Renal cortical epithelial cell (primary cell): ENCODE measurements at regions not wholly inside any gene's neighbourhood (a gene's known extent, or its start where the extent isn't known, plus 50 kb on each side); places are given as distances from the start of the nearest gene placed in this dataset.
"Not testable (repeated sequence)": the region's sequence is repeated elsewhere in the genome, so short reads cannot be mapped to it uniquely, and the experiment has no call there.

Experiments
- DNase-seq: peaks from one replicate; pipeline ENCODE4 v3.0.0-alpha.2; 2011; ENCODE audit warnings: low read depth

DNA sequence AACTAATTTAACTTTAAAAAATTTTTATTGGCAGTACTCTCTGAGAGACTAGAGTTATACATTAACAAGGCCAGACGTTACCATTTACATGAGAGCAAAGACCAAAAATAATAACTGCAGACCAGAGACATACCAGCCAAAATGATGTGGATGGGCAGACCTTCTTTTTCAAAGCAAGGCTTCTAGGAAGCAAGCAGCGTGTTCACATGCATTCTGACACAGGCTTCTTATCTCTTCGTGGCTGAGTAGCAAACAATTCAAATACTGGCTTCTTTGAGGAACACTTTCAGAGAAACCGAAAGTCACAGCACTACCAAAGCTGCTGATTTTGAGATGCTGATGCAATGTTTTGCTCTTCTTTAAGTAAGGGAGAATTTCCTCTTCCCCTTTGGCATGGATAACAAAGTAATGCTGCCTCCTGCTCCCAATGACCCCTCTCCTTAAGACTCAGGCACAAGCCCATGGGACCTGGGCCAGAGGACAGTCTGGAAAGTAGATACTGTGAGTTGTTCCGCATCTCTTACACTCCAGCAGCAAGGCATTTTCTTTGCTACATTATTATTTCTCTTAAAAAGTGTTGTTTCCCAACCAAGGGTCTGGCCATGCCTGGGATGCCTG, 181.9 kb downstream of the MREG start:
- DNase-seq = no peak

DNA sequence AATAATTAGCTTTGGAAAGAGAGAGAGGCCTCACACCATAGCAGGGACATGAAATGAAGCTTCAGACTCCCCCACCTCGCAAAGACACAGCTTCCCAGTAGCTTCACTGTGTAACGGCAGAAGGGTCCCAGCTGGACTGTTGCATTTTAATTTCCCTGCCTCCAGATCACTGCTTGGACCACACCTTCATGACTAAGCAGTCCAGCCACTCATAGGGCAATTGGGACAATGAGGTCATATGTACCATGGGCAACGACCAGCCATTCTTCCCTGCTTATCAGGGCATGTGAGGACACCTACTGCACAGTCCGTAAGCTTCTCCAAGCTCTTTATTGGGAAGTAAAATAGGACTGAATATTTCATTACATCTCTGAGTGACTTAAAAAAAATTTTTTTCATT, 183.0 kb downstream of the MREG start:
- DNase-seq = peak; percentile 84

DNA sequence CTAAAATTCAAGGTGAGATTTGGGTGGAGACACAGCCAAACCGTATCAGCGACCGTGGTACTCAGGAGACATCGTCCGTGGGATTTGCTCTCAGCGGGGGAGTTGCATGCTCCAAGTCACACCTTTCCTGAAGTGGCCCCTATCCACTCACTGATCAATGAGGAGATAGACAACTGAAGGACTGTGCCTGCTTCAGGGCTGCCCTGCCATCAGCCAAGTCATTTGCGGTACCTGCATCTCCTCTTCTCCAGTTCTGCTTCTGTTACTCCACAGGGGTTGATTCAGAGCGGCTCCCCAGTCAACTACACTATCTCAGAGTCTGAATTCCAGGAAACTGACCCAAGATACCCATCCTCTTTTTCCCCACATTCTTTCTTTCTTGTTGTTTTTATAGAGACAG, 184.1 kb downstream of the MREG start:
- DNase-seq = no peak

DNA sequence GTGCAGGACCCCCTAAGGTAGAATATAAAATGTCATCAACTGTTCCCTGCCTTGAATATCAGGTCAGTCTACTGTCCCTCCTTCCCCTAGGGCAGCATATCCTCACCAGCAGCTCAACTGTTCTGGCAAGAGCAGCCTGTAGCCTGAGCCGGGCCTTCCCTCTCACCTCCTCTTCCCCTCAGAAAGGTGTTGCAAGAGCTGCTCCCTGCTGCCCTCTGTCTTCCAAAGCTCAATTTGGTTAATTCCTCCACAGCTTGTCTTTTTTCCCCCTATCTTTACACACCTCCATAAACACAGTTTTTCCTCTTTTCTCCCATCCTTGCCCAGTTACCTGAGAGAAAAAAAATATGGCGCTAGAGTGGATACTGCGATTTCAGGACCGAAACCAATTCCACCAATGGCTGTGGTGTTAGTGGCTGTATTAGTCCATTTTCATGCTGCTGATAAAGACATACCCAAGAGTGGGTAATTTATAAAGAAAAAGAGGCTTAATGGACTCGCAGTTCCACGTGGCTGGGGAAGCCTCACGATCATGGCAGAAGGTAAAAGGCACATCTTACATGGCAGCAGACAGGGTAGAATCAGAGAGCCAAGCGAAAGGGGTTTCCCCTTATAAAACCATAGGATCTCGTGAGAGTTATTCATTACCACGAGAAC, 184.7 kb downstream of the MREG start:
- peak; percentile 68 for DNase-seq

DNA sequence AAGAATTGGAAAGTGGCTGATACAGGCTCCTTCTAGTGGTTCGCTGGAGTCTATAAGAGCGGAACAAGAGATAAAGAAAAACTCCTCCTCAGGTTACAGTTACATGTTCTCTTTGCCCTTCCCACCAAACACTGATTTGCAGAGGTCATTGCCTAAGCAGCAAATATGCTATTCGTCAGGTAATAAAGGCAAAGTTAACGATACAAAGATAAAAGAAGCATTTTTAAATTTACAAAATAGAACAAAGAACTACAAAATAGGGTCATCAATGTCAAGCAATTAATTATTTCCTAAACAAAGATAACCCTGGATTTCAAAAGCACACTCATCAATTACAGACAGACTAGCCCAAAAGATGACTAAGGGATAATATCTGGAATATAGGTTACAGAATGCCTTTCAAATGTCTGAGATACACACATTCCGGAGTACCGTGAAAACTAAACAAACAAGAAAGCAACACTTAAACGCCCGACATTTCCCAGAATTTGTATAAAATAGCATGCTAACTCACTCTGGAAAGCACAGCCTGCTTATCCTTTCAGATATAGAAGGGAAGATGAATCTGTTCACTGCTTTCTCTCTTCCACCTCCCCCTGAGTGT, 186.4 kb downstream of the MREG start:
- DNase-seq = no peak

DNA sequence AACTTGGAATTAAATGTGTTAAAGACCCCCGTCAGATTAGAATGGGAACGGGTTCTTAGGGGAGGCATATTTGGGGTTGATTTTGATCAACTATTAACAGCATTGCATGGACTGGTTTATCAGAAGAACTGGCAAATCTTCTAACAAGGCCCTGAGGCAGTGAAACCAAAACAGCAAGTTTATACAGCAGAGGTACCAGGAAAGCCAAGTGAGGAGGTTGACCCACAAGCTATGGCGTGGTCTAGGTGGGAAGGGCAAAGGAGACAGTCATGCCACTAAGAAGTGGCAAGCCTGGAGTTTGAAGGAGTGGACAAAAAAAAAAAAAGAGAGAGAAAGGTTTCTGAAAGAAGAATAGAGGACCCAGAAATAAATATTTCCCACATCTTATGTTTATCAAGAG, 187.0 kb downstream of the MREG start:
- DNase-seq = peak; percentile 58

DNA sequence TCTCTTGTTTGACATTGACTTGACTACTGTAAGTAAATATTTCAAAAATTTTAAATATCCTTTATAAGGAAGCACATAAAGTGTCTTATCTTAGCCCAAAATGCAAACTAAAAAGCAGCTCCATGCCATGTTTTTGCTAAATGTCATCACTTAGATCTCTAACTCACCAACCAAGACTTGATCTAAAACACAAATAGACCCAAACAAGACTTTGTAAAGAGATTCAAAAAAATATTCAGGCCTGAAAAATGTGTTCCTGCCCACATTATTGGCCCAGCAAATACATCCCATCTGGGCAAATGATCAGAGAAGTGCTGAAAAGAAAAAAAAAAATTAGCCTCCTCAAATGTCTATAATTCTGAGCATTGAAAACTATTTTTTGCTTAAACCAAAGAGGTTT, 187.6 kb downstream of the MREG start:
- no peak for DNase-seq

DNA sequence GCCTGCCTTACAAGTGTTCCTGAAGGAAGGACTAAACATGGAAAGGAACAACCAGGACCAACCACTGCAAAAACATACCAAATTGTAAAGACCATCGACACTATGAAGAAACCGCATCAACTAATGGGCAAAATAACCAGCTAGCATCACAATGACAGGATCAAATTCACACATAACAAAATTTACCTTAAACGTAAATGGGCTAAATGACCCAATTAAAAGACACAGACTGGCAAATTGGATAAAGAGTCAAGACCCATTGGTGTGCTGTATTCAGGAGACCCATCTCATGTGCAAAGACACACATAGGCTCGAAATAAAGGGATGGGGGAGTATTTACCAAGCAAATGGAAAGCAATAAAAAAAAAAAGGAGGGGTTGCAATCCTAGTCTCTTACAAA, 192.1 kb downstream of the MREG start:
- DNase-seq = not testable (repeated sequence)

DNA sequence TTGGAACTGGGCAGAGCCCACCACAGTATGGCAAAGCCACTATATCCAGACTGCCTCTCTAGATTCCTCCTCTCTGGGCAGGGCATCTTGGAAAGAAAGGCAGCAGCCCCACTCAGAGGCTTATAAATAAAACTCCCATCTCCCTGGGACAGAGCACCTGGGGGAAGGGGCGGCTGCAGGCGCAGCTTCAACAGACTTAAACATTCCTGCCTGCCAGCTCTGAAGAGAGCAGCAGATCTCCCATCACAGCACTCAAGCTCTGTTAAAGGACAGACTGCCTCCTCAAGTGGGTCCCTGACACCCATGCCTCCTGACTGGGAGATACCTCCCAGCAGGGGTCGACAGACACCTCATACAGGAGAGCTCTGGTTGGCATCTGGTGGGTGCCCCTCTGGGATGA, 193.6 kb downstream of the MREG start:
- not testable (repeated sequence) for DNase-seq

DNA sequence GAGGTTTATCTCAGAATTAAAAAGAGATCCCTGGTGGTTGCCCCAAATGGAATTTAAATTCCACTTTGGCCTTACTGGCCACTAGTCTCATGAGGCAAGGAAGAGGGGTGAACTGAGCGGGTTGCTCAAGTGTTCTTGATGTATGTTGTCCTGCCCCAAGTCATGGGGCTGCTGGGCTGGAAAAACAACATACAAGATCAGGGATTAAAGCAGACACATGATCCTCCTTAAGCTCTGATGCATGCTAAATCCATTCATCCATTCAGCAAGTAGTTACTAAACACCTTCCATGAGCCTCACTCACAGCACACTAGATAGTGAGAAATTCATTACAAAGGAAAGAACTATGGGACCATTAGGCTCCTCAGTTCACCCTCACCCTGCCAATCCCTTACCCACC, 196.3 kb downstream of the MREG start:
- peak; percentile 78 for DNase-seq

DNA sequence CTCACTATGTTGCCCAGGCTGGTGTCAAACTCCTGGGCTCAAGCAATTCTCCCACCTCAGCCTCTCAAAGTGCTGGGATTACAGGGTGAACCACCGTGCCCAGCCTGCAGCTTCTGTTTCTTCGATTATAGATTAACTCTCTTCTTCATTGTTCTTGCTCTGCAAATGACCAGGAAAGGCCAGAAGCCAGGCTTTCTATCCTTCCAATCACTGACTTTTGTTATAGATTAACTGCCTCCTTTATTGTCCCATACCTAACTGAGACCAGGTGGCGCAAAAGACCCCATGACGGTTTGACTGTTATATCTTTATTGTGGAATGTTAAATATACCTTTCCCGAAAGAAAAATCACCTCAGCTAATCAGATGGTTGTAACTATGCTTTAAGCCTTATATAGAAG, 196.9 kb downstream of the MREG start:
- peak; percentile 75 for DNase-seq

DNA sequence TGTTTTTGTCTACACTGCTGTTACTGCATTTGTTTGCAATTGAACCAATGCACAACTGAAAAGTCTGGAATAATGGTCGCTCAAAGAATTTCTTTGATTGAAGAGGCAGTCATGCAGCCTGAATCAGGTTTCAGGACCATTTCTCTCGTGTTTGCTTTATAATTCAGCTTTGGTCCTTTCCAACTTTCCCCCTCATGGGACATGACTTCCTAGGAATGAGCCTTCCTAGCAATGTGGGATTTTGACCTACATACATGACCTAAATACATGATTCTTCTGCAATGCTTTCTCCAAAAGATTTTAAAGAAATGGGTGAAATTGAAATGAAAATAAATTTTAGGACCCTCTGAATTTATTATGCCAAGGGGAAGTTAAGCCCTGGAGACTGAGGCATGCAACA, 197.4 kb downstream of the MREG start:
- no peak for DNase-seq

DNA sequence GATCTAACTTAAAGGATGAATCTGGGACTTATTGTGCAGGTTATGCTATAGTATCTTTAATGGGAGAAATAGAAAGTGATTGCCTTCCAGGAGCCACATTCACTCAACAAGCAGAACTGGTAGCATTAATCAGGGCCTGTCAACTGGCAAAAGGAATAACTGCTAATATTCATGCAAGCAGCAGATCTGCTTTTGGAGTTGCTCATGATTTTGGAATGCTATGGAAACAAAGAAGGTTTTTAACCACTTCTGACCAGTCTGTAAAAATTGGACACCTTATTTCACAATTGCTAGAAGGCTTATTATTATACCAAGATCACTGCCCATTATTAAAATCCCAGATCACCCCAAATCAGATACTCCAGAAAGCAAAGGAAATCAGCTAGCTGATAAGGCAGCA, 200.4 kb downstream of the MREG start:
- peak; percentile 57 for DNase-seq

DNA sequence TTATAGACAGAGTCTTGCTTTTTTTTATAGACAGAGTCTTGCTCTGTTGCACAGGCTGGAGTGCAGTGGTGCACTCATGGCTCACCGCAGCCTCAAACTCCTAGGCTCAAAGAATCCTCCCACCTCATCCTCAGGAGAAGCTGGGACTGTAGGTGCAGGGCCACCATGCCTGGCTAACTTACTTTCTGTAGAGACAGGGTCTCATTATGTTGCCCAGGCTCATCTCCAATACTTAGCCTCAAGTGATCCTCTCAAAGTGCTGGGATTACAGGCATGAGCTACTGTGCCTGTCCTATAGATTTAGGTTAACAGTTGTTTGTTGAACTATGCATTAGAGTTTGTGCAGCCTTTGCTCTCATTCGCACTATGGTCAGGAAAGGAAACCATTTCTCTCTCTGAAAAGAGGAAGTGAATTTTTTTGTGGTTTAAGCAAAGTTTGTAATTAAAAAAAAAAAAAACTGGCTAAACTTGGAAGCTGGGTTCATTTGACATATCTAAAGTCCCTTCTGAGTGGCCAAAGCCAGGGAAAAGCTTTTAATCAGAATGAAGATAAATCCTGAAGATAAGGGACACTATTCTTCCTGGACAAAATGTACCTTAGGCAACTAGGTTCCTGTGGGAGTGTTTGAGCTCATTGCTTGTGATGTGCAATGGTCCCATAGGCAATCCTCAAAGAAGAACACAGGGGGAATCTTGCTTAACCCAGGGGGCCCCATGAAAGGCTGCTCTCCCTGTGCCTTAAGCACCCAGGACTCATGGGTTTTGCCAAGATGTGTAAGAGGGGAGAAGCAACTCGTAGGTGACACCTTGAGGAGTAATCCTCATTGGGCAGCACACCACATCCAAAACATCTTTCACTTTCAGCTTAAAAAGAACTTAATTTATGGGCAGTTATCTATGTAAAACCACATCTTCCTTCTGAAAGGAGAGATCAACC, 201.7 kb downstream of the MREG start:
- no peak for DNase-seq

DNA sequence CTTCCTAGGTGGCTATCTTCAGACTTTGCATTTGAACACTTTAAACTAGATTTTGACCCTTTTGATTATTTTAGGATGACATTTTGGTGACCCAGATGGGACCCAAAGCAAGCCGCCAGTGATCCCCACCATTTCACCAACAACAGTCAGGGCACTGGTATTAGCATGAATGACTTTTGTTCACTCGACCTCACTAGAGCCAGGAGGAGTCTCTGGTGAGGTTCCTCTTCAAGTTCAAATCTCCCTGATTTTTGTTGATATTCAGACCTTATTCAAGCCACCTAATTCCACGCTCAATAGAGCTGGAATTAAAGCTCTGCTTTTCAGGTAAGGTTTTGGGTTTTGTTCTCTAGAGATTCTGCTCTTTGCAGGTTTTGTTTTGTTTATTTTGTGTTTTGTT, 202.3 kb downstream of the MREG start:
- DNase-seq = no peak

DNA sequence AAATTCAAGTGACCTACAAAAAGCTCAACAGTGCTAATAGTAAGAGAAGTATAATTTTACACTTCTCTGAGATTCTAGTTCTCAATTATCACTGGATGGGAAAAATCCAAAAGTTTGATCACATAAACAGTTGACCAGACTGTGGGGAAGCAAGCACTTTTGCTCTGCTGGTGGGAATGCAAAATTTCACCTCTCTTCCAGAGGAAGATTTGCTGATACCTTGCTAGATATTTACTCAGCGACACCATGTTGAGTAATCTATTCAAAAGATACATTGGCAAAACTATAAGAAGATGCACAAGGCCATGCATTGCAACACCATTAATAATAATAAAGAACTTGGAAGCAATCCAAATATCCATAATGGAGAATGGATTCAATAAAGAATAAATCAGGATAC, 204.4 kb downstream of the MREG start:
- DNase-seq = no peak

DNA sequence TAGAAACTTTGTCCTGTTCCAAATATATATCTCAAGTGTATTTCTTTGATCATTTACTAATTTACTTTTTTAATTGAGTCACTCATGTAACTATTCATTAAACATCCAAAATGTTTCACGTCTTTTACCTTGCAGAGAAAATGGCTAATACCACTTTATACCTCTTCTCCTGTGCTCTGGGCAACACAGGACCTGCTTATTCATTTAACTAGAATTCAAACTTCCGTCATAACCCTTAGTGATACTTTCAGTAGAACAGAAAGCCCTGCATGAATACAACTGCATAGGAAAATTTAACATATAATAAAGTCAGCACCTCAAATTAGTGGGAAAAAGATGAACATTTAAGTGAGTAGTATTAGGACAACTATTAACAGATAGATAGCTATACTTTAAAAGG, 205.2 kb downstream of the MREG start:
- DNase-seq = no peak

DNA sequence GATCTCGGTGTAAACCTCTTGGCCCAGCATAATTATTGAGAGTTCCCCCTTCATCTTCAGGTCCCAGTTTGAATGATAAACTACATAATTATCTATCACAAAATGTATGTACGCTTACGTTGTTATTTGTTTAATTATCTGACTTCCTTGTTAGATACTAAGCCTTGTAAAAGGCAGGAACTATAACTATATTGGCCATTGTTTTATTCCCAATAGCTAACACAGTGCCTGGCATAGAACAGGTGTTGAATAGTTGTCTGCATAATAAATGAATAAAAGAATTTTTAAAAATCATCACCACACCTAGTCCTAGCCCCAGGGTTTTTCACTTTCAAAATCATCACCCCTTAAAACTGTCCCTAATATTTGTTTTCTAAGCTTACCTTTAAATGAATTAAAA, 207.9 kb downstream of the MREG start:
- DNase-seq = no peak

DNA sequence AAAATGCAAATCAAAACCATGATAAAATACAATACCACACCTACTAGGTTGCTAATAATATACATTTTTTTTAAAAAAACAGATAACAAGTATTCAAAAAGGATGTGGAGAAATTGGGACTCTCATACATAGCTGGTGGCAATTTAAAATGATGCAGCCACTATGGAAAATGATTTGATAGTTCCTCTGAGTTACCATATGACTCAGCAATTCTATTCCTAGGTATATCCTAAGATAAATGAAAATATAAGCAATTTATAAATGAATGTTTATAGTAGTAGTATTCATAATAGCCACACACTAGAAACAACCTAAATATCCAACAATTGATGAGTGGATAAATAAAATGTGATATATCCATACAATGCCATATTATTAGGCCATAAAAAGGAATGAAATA, 210.2 kb downstream of the MREG start:
- no peak for DNase-seq

DNA sequence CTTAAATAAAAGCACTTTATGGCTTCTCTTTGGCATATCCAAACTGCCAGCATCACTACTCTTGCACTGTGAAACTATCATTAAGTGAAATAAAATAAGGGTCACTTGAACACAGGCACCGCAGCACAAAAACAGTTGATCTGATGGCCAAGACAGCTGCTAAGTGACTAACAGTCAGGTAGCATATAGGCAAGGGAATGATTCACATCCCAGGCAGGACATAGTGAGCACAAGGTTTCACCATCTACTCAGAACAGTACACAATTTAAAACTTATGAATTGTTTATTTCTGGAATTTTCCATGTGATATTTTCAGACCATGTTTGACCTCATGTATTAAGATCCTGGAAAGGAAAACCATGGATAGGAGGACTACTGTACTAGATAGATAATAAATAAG, 214.2 kb downstream of the MREG start:
- peak; percentile 64 for DNase-seq

DNA sequence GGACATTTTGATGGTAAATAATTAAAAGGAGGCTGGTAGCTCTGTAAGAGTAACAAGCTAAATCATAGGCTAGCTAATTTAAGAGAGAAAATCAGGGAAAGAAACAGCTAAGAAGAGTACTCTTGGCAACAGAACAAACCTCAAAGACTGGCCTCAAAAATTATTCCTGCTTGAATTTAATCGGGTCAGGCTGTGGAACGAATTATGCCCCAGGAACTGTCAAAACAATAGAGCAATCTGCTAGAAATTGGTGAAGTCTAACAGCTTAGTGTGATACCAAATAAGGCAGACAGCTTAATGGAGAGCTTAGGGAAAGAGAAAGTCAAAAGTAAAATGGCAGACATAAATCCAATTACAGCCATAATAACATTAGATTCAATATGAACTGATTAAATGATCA, 215.7 kb downstream of the MREG start:
- peak; percentile 82 for DNase-seq

DNA sequence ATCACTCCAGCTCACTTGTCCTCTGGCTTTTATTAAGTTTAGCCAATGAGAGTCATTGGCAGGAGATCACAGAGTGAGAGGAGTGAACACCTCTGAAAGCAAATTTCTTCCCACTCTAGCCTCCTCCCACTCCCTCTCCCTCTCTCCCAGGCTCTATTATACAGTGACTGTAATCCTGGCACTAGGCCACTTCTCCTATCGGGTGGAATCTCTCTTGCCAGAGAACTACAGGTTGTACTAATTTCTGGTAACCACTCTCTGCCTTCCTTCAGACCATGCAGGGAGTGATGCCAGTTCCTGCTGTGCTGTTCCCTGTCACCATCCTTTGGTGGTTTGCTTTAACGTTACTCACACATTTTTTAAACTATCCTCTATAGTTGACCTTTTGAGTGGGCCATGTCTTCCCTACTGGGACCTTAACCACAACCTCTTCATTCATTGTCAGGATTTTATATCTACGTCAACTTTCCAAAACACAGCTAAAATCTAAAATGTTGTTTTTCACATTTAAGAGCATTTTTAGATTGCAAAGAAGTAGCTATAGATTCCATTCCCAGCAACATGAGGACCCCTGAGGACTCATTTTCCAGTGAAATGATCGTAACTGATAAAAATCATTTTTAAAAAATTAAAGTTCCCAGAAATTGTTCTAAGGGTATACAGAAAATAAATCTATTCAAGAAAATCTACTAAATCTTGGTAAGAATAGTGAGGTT, 217.1 kb downstream of the MREG start:
- DNase-seq = peak; percentile 90
